Activated CD8-positive, alpha-beta memory T cell treated with anti-CD3 and anti-CD28 coated beads for 24 hours (primary cell): ENCODE measurements at regions not wholly inside any gene's neighbourhood (a gene's known extent, or its start where the extent isn't known, plus 50 kb on each side); places are given as distances from the start of the nearest gene placed in this dataset.

Experiments used
- DNase-seq: peaks from one replicate; pipeline ENCODE4 v3.0.0-alpha.2; 2020

DNA sequence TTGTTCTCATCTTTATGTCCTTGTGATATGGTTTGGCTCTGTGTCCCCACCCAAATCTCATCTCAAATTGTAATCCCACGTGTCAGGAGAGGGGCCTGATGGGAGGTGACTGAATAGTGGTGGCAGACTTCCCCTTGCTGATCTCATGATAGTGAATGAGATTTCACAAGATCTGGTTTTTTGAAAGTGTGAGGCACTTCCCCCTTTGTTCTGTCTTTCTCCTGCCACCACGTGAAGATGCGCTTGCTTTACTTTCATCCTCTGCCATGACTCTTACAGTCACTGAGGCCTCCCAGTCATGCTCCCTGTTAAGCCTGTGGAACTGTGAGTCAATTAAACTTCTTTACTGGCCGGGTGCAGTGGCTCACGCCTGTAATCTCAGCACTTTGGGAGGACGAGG, 161.0 kb downstream of the HERPUD2 start:
- no peak for DNase-seq

DNA sequence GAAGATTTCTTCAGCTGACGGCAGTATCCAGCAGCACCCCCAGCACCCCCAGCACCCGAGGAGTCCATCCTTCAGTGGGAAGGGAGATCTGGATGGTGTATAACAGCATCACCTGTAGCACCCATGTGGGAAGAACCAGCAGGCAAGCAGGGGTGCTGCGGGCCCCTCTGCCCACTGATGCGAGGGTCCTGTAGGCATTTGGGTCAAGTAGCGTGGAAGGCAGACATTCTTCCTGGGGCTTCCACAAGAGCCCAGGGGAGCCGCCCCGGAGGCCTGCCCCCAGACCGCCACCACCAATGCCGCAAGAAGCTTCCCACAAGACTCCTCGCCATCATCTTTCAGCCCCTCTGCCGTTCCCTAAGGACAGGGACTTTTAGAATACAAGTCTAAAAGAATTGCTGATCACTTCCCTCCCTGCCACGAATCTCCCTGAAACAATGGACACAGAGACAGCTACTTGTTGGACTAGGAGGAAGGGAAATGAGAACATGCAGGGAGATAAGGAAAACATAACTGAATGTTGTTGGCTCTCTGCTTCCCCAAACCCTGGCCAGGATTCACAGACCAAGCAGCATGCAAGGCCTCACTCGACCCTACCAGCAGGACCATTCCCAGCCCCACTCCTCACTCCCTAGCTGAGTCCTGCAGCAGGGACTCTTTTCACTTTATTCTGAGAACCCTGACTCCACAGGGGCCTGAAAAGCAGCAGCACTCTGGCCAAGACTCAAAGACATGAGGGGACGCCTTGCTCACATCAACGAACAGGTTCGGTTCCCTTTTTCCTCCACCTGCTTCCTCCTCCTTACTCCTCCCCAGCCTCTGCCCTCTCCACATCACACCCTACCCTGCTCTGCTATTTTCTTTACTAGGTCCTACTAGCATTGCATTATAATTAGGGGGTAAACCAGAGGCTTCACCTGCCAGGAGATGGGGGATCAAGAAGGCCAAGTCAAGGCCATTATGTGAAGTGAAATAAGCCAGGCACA, 164.5 kb downstream of the HERPUD2 start:
- no peak for DNase-seq

DNA sequence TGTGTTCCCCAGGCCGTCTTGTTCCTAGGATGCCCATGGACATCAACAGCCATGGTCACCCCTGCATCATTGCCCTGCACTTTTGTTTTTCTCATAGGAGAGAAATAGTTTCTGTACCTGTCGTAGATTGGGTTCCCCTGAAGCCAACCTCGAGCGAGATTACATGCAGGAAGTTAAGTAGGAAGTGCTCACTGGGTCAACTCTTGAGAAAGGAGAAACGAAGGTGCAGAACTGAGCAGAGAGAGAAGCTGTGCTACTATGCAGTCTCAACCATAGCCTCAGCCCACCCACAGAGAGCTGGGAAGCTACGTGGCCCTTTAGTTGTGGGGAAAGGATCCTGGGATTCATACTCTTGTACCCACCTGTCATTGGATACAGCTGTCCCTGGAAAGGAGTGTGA, 165.2 kb downstream of the HERPUD2 start:
- DNase-seq: no peak

DNA sequence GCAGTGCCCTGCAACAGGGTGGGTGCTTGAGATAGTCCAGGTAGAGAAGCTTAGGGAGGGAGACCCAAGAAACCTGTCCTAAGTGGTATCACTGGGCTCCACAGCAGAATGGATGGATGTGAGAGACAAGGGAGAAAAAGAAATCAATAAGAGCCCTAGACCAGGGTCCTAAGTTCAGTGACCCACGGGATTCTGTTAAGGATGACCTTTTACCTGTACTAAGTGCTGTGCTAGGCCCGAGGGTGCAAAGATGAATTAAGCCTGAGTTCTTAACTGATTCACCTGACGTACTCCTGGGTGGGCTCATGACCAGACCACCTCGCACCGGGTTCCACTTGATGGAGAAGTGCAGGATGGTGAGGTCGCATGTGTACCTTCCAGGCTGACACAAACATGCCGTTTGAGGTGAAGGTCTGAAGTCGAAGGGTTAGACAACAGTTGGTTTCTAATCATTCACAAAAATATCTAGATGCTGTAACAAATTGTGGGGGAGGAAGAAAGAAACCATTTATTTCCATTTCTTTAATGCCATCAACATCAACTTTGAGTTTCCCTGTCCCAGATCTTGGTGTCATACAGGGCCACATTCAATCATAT, 166.5 kb downstream of the HERPUD2 start:
- DNase-seq: no peak

DNA sequence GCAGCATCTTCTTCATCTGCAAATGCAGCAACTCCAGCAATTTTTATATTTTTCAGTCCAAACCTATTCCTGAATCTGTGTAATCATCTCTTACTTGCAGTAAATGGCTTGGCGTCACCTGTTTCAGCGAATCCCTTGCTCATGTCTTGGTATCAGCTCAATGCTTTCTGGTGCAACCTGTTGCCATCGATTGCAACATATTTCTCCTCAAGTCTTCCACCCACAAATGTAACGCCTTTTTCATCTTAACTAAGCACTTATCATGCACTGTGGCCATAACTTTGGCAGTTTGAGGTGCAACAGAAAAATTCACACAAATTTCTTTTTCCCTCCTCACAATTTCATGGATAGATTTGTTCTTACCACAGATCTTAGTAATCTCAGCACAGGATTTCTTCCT, 168.3 kb downstream of the HERPUD2 start:
- no peak for DNase-seq

DNA sequence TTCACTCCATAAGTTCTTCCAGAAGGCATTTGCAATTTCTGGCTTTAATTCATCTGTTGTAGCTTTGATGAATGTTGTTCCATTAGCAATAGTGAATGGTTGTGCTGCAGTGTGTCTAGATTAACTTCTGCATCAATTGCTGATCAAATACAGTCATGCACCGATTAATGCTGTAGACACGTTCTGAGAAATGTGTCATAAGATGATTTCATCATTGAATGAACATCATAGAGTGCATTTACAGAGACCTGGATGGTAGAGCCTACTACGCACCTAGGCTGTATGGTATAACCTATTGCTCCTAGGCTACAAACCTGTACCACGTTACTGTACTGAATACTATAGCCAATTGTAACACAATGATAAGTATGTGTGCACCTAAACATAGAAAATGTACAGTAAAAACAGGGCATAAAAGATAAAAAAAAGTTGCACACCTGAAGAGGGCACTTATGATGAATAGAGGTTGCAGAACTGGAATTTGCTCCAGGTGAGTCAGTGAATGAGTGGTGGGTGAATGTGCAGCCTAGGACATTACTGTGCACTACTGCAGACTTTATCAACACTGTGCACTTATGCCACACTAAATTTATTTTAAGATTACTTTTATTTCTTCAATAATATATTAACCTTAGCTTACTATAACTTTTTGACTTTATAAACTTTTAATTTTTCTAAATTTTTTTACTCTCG, 170.7 kb downstream of the HERPUD2 start:
- DNase-seq: no peak

DNA sequence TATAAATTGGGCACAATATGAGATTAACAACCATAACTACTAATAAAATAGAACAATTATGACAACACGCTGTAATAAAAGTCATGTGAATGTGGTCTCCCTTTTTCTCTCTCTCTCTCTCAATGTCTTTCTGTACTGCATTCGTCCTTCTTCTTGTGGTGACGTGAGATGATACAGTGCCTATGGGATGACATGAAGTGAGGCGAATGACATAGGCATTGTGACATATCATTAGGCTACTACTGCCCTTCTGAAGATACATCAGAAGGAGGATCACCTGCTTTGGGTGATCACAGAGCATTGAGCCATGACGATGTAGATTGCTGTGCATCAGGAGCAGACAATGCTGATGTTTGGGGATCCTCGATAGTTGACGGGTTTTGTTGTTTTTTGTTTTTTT, 171.6 kb downstream of the HERPUD2 start:
- no peak for DNase-seq

DNA sequence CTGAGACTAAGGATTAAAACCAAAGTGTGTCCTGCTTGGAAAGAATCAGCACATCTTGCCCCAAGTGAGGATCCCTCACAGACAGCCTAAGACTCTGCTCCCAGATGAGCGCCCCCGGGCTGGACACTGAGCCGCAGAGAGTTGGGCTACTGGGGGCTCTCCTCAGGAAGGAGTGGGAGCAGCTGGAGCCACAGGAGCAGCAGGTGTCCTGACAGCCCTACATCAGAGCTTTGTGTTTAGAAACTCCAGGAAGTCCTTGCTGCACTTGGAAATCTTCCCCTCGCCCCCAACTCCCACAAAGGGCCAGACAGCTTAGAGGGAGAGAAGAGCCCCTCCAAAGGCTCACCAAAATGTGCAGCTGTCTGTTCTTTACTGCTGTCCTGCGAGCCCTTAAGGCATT, 172.2 kb downstream of the HERPUD2 start:
- DNase-seq: no peak

DNA sequence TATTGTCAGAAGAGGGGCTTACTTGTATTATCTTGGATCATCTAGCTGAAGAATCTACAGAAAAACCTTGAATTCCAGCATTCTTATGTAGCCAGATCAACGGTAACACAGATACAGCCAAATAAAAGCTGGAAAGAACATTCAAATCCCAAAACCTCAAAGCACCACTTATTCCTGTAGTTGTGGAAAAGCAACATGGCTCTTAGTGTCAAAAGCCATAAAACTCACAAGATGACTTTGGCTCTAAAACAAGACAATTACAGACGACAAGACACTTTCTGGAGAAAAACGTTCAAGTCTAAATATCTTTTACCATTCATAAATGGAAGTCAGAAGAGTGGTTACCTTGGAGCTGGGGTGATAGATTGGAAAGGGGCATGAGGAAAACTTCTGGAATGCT, 173.0 kb downstream of the HERPUD2 start:
- no peak for DNase-seq

DNA sequence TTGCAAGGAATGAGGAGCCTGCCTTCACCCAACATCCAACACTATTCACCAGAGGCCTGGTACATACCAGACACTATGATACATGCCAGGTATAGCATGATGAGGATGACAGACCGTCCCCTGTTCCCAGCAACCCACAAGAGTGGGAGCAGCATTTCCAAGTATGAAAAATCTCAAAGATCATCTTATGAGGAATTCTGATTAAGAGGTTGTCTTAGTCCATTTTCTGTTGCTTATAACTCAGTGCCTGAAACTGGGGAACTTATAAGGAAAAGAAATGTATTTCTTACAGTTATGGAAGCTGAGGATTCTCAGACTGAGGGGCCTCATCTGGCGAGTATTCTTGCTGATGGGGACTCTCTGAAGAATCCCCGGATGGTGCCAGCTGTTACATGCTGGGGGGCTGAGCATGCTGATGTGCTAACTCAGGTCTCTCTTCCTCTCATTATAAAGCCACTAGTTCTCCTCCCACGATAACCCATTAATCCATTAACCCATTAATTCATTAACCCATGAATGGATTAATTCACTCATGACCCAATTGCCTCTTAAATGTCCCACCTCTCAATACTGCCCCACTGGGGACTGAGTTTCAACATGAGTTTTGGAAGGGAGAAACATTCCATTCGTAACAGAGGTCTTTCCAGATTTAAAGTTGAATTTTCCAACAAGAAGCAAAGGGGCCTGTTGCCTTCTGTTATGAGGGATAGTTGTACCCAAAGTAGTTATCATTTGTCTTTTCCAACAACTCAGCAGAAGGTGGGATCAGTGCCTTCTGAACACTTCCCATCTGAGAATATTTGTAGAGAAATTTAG, 173.9 kb downstream of the HERPUD2 start:
- no peak for DNase-seq

DNA sequence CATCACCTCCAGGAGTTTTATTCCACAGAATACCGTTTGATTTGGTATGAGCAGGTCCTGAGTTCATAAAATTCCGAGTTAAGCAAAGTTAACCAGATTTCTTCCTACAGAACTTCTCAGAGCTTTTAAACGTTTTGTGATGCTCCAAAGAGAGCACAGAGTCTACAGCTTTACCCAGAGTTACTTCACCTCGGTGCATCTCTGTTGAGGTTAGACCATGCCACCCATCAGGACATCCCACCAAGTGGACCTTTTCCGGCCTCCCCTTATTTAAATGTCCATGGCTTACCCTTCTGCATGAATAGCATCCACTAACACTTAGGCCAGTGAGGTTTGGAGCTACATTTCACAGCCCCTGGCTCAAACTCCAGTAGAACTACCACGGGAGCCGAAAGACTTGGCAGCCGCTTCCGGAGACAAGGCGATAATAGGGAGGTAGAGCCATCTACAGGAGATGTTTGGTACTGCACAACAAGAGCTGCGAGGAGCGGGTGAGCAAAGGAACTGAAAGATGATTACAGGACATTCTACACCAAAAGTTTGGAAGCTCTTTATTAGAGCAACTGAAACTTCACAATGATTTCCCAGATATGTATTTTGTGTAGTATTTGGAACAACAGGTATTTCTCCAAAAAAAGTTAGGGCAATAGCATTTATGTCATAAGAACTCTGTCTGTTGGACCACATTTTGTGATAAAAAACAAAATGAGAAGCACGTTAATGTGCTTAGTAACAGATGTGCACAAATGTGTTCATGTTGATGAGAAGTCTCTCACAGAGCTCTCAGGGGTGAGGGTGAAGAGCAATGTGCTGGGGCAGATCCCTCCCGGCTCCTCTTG, 174.7 kb downstream of the HERPUD2 start:
- peak; percentile 65 for DNase-seq

DNA sequence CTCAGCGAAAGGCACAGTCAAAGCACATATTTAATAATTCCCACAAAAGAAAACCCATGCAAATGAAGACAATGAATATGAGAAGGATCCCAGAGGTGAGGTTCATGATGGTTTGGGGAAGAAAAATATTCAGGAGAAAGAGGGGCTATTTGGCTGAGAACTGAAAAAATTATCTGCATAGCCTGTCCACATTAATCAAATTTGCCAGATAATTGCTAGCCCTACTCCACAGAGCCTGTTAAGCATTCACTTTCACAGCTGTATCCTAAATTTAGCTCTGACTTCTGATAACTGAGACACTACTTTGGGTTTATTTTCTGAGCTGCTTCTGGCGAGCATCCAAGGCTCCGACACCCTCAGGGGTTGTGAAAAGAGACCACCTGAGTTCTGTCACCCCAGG, 176.2 kb downstream of the HERPUD2 start:
- no peak for DNase-seq

DNA sequence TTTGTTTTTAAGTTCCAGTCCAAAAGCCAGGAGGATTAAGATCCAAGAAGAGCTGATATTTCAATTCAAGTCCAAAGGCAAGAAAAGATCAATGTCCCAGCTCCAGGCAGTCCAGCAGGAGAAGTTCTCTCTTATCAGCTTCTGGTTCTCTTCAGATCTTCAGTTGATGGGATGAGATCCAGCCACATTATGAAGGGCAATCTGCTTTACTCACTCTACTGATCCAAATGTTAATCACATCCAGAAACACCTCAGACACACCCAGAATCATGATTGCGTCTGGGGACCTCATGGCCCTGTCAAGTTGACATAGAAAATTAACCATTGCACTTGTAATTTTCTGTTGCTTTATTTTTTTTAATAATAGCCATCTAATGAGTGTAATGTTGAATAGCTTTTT, 178.4 kb downstream of the HERPUD2 start:
- no peak for DNase-seq

DNA sequence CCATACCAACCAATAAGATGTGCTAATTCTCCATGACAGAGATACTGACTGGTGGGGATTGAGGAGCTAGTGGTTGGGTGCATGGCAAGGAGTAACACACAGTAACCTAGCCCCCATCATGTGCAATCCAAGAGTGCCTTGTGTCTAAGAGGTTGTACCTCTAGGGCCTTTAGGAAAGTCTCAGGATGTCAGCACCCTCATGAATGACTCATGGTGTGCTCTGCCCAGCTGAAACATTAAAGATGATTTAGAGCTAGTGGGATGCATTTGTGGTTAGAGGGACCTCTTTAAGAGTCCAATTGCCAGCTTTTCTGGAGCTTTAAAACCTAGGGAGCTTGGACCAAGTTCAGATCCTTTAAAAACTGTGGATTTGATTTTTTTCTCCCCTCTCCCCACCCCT, 181.1 kb downstream of the HERPUD2 start:
- no peak for DNase-seq

DNA sequence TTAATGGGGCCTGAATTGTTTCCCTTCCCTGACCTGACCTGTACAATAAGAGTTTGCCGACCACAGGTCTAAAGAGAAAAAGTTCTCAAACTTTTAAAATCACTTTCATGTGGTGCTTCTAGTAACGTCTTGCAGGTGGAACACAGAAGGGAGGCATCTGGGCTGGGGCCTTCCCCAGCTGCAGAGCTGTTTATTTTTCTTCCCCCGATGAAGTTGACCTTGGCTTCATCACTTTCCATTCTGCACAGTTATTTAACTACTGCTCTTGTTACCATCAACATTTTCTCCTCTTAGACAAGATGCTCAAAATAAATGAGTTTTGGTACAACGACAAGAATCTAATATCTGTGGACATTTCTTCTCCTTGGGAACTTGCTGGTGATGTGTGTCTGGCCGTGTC, 181.7 kb downstream of the HERPUD2 start:
- no peak for DNase-seq

DNA sequence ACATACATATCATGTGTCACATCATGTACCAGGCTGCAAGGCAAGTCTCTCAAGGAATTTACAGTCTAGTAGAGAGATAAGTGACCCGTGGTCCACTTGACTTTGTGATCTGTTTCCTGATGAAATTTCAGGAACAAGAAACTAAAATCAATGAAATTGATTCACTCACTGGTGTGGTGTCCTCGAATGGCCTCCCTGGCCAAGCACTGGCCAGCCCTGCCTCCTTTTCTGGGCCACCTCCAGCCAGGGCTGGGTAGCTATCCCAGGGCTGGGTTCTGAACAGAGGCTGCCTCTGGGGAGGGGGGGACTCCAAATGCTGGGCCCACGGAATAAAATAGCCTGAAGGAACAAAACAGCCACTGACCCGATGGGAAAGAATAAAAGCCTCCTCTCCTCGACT, 182.2 kb downstream of the HERPUD2 start:
- DNase-seq: no peak

DNA sequence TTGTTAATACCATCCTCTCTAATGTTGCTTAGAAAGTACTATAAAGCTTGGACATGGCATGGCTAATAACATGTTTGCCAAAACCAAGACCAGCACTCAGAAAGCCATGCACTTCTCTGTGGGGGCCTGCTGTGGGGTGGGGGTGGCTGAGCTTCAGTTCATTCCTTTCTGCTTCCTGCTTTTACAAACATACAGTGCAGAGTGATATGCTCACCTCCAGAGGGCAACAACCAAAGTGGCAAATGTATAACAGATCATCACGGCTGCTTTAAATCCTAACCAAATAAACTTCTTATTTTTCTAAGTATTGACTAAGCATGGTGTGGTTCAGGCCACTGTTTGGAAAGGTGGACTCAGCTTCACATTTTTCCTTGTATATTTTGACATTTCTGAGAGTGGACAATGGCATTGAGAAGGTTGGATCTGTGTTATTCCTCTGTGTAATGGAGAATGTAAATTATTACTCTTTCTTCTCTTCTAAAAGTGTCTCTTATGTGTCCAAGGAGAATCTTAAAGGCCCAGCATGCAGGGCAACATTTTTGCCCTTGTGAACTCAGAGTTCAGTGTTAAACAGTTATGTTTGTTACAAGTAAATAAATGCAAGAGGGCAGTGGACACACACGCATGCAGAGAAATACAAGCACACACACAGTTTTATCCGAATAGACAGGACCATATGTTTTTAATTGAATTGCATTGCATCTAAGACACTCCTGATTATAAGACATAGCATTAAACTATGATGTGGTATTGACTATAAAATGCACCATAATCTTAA, 186.1 kb downstream of the HERPUD2 start:
- DNase-seq: no peak

DNA sequence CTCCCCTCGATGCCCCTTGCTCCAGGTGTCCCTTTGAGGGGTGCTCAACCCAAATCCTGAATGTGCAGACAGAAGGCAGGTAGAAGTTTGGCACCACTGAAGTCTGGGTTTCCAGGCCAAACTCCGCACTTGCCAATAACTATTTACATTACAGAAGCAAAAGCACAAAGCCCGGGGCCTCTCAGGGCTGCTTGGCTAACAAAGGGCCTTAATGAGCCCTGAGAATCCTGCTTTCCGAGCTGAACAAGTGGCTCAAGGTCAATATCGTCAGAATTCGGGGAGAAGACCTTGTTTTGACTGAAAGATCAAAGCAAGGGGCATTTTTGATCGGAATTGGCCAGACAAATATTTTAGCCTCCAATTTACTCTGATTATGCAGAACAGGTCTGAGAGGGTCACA, 189.9 kb downstream of the HERPUD2 start:
- DNase-seq: no peak

DNA sequence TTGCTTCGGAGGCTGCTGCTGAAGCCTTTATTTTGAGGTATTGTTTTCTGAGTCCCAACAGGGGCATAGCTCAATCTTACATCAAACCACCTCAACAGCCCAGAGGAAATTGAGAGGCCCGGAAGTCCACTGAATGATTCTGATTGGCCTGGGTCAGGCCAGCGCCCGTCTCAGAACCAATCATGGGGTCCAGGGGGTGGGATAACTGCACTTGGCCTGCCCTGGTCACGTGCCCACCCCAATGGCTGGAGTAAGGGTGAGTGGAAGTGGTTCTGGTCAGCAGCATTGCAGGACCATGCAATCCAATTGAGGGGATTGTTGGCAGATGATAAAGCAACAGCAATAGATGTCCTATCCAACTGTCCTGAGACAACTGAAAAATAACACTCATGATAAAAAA, 190.6 kb downstream of the HERPUD2 start:
- no peak for DNase-seq

DNA sequence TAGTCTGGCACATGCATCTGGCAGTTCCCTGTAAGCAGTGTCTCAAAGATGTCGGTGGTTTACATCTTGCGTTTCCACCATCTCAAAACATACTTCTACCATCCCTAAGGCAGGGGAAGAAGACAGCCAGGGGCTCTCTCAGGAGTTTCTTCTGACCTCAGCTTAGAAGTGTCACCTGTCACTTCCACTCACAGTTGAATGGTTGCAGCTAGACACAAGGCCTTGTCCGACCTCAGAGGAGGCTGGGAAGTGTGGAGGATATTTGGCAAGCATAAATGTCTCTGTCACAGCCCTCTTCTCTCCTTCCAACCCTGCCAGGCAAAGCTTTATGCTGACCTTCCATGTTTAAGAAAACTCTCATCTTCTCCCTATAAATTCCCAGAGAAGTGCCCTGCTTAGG, 193.3 kb downstream of the HERPUD2 start:
- no peak for DNase-seq

DNA sequence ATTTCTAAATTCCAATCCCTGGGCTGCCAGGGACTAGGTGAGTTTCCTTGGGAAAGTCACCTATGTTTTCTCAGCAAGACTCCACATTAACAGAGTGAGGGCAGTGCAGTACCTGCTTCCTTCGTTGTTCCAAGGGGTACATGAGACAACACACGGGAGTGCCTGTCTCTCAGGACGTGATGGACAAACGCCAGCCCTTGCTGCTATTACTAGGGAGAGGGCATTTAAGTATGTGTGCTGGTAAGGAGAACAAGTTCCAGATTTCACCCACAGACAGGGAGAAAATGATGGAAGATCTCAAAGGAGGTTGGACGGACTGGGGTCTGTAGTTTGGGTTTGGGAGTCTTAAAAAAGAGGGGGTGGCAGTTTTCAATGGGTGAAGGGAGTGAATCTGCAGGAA, 195.7 kb downstream of the HERPUD2 start:
- no peak for DNase-seq
